IMR-90 (cell line): ENCODE measurements at regions not wholly inside any gene's neighbourhood (a gene's known extent, or its start where the extent isn't known, plus 50 kb on each side); places are given as distances from the start of the nearest gene placed in this dataset.
"Not testable (repeated sequence)": the region's sequence is repeated elsewhere in the genome, so short reads cannot be mapped to it uniquely, and the experiment has no call there.

Experiments
- ATAC-seq: fragments of 200-7000 bp; cut with Tn5 transposase; 2 replicates; pipeline ENCODE4 v1.9.1; 2020; ENCODE audit warnings: low read depth, mild to moderate bottlenecking, moderate library complexity
- BruUV-seq: library from RNA; stranded (reverse); fragments of 400-500 nt; replicated peaks from 2 replicates; lab custom pipeline; 2021; lab: Mats Ljungman, UMichigan
- CTCF ChIA-PET: fragments of 300-600 bp; formaldehyde crosslinking; extraction: SDS; loops from one replicate; lab custom pipeline; 2021; ENCODE audit warnings: antibody characterized with exemption; lab: Yijun Ruan, JAX
- POLR2A ChIA-PET: fragments of 300-600 bp; sonication (Branson Sonifier 250); formaldehyde crosslinking; loops from one replicate; lab custom pipeline; 2022; ENCODE audit warnings: antibody characterized with exemption; ENCODE audit not compliant: unreplicated experiment; lab: Charles Lee
- DNase-seq: peaks from one replicate; pipeline ENCODE4 v3.0.0; 2013
- H2AFZ ChIP-seq: replicated peaks from 2 replicates; pipeline ENCODE3; 2013; ENCODE audit warnings: low read length, mild to moderate bottlenecking; ENCODE audit not compliant: poor library complexity
- H2AK5ac ChIP-seq: 2 replicates; pipeline ENCODE4 v1.6.1; 2013; ENCODE audit warnings: low read depth, low read length, inconsistent platforms
- H2AK9ac ChIP-seq: replicated peaks from 2 replicates; pipeline ENCODE3; 2013; ENCODE audit warnings: mild to moderate bottlenecking, low read depth, low read length, moderate library complexity; ENCODE audit not compliant: poor library complexity
- H2BK120ac ChIP-seq: 2 replicates; pipeline ENCODE4 v1.6.1; 2013; ENCODE audit warnings: low read depth, low read length, inconsistent platforms
- H2BK15ac ChIP-seq: 3 replicates; pipeline ENCODE4 v1.6.1; 2013; ENCODE audit warnings: low read depth, low read length, inconsistent platforms
- H2BK20ac ChIP-seq: 2 replicates; pipeline ENCODE4 v1.6.1; 2013; ENCODE audit warnings: low read depth, mild to moderate bottlenecking, inconsistent platforms, low read length, moderate library complexity
- H2BK5ac ChIP-seq: 2 replicates; pipeline ENCODE4 v1.6.1; 2013; ENCODE audit warnings: mild to moderate bottlenecking, low read depth, low read length, inconsistent platforms; ENCODE audit not compliant: poor library complexity, severe bottlenecking
- H3K14ac ChIP-seq: replicated peaks from 2 replicates; pipeline ENCODE4 v1.6.1; 2013; ENCODE audit warnings: low read depth, low read length, inconsistent platforms
- H3K18ac ChIP-seq: 2 replicates; pipeline ENCODE4 v1.6.1; 2013; ENCODE audit warnings: low read depth, low read length, control low read depth
- H3K23ac ChIP-seq: 2 replicates; pipeline ENCODE4 v1.6.1; 2013; ENCODE audit warnings: low read depth, low read length, inconsistent platforms
- H3K27ac ChIP-seq: 2 replicates; pipeline ENCODE4 v1.5.1; 2013; ENCODE audit warnings: mild to moderate bottlenecking, control low read depth, low read length; ENCODE audit not compliant: insufficient read depth
- H3K27me3 ChIP-seq: 2 replicates; pipeline ENCODE4 v1.6.1; 2013; ENCODE audit warnings: low read length; ENCODE audit not compliant: control insufficient read depth, insufficient read depth
- H3K36me3 ChIP-seq: 2 replicates; pipeline ENCODE4 v1.6.1; 2013; ENCODE audit warnings: low read length, mixed read lengths; ENCODE audit not compliant: control insufficient read depth, insufficient read depth
- H3K4ac ChIP-seq: 2 replicates; pipeline ENCODE4 v1.6.1; 2013; ENCODE audit warnings: low read depth, low read length, inconsistent platforms
- H3K4me1 ChIP-seq: 2 replicates; pipeline ENCODE4 v1.6.1; 2013; ENCODE audit warnings: low read length, mixed read lengths; ENCODE audit not compliant: control insufficient read depth, insufficient read depth
- H3K4me2 ChIP-seq: 2 replicates; pipeline ENCODE4 v1.6.1; 2013; ENCODE audit warnings: low read depth, mild to moderate bottlenecking, control low read depth, low read length, moderate library complexity
- H3K4me3 ChIP-seq: 2 replicates; pipeline ENCODE4 v1.5.1; 2013; ENCODE audit warnings: low read depth, mild to moderate bottlenecking, control low read depth, low read length, moderate library complexity; ENCODE audit not compliant: insufficient read depth
- H3K56ac ChIP-seq: 2 replicates; pipeline ENCODE4 v1.6.1; 2013; ENCODE audit warnings: low read length, inconsistent platforms; ENCODE audit not compliant: insufficient read depth; ENCODE audit errors: extremely low read depth
- H3K79me1 ChIP-seq, 2 experiments: 2 replicates each; pipeline ENCODE4 v1.6.1; 2013; ENCODE audit warnings: low read length in 2 of 2, inconsistent platforms in 1 of 2, low read depth in 1 of 2
- H3K9ac ChIP-seq: 2 replicates; pipeline ENCODE4 v1.6.1; 2013; ENCODE audit warnings: low read depth, low read length, control low read depth
- H3K9me1 ChIP-seq: 2 replicates; pipeline ENCODE4 v1.6.1; 2013; ENCODE audit warnings: low read length, inconsistent platforms; ENCODE audit not compliant: insufficient read depth
- H3K9me3 ChIP-seq: 2 replicates; pipeline ENCODE4 v1.6.1; 2013; ENCODE audit warnings: low read length; ENCODE audit not compliant: control insufficient read depth, insufficient read depth
- H4K20me1 ChIP-seq: 2 replicates; pipeline ENCODE4 v1.6.1; 2013; ENCODE audit warnings: low read length, inconsistent platforms; ENCODE audit not compliant: insufficient read depth
- H4K5ac ChIP-seq: 2 replicates; pipeline ENCODE4 v1.6.1; 2013; ENCODE audit warnings: mild to moderate bottlenecking, low read depth, low read length, control low read depth
- H4K8ac ChIP-seq, 2 experiments: 2 replicates each; pipeline ENCODE4 v1.6.1; 2013; ENCODE audit warnings: low read depth in 2 of 2, low read length in 2 of 2, control low read depth in 1 of 2, inconsistent platforms in 1 of 2
- H4K91ac ChIP-seq: 2 replicates; pipeline ENCODE4 v1.6.1; 2013; ENCODE audit warnings: low read depth, low read length, inconsistent platforms; ENCODE audit not compliant: insufficient read depth
- CEBPB ChIP-seq: IDR thresholded peaks from 2 replicates; pipeline ENCODE4 v1.6.1; 2012; ENCODE audit warnings: low read depth, low read length, improper control_type of control experiment
- FOS ChIP-seq: fragments of 150-350 bp; IDR thresholded peaks from 2 replicates; pipeline ENCODE4 v1.6.1; 2016; ENCODE audit warnings: low read depth, low read length
- MAZ ChIP-seq: IDR thresholded peaks from 2 replicates; pipeline ENCODE4 v1.6.1; 2012; ENCODE audit warnings: low read depth, mild to moderate bottlenecking, low read length, improper control_type of control experiment, moderate library complexity, borderline replicate concordance
- NFE2L2 ChIP-seq: fragments of 150-350 bp; IDR thresholded peaks from 2 replicates; pipeline ENCODE4 v1.6.1; 2016; ENCODE audit warnings: low read depth, mild to moderate bottlenecking, low read length
- POLR2A ChIP-seq: IDR thresholded peaks from 2 replicates; pipeline ENCODE4 v1.6.1; 2012; ENCODE audit warnings: mild to moderate bottlenecking, low read depth, low read length
- RAD21 ChIP-seq: IDR thresholded peaks from 2 replicates; pipeline ENCODE4 v1.6.1; 2012; ENCODE audit warnings: low read length, improper control_type of control experiment
- RFX5 ChIP-seq: IDR thresholded peaks from 2 replicates; pipeline ENCODE4 v1.8.0; 2012; ENCODE audit warnings: low read depth, mild to moderate bottlenecking, low read length, moderate library complexity
- SMC3 ChIP-seq: fragments of 150-350 bp; IDR thresholded peaks from 2 replicates; pipeline ENCODE4 v1.6.1; 2016; ENCODE audit warnings: low read depth, mild to moderate bottlenecking, antibody characterized with exemption, low read length, moderate library complexity
- WGBS, 2 experiments: methylation state at CpG; one replicate each; pipeline versions ENCODE4 v1.1.5 to v1.1.7; 2013; ENCODE audit warnings: missing lambda C conversion rate in 2 of 2; ENCODE audit not compliant: insufficient read length in 1 of 2; ENCODE audit errors: extremely low coverage in 2 of 2; 5-methylcytosine and 5-hydroxymethylcytosine counted together
- dilution Hi-C: fragments of 300-500 bp; cut with HindIII; formaldehyde crosslinking; loops from one replicate; pipeline ENCODE4 v1.14.3; 2018; ENCODE audit warnings: low sequenced_read_pairs; ENCODE audit not compliant: unreplicated experiment
- in situ Hi-C: fragments of 300-500 bp; cut with MboI; formaldehyde crosslinking; loops from 3 replicates; pipeline ENCODE4 v1.14.3; 2019; ENCODE audit warnings: low sequenced_read_pairs, inconsistent platforms, mixed read lengths
- intact Hi-C: fragments of 100-400 bp; cut with micrococcal nuclease; formaldehyde crosslinking; loops from 2 replicates; pipeline ENCODE4 v1.10.0; 2022
- TF ChIP-seq, protein P1 (sequence below): conservative IDR thresholded peaks from 2 replicates; pipeline ENCODE4 v1.5.1; 2012; ENCODE audit warnings: mild to moderate bottlenecking, low read depth, low read length, improper control_type of control experiment

DNA sequence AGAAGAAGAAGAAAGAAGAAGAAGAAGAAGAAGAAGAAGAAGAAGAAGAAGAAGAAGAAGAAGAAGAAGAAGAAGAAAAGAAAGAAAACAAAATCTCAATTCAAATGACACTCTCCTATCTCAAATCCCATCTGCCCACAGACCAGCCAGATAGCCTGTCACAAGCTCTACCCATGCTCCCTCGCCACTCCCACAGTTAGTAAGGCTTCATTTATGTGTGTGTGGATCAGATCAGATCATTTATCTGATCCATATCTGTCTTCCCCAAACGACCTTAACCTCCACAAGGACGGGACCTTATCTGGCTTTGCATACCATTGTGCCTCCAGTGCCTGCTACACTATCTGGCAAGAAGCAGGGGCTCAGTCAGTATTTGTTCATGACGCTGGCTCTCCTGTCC is 81.9 kb upstream of the RREB1 start:
- H2AK9ac ChIP-seq: no peak overlapping the region
- H2BK120ac ChIP-seq: no peak overlapping the region
- no peaks in the 10 kb centered on the region for H3K9me3 ChIP-seq
- H2BK15ac ChIP-seq: no peak overlapping the region
- H3K4me3 ChIP-seq: no peak overlapping the region
- intact Hi-C loops: no loop called here
- H3K9ac ChIP-seq: no peak overlapping the region
- H3K23ac ChIP-seq: no peak overlapping the region
- H4K20me1 ChIP-seq: no peaks in the 10 kb centered on the region
- H3K4ac ChIP-seq: no peak overlapping the region
- POLR2A ChIA-PET: no interaction called here
- H4K5ac ChIP-seq: no peak overlapping the region
- H2AFZ ChIP-seq: no peak overlapping the region
- H2BK20ac ChIP-seq: no peak overlapping the region
- H3K27me3 ChIP-seq: peaks cover 3% of the 10 kb centered on the region
- TF ChIP-seq RAD21: no peak
- no peak for TF ChIP-seq SMC3
- no peak for TF ChIP-seq FOS
- no peak for TF ChIP-seq NFE2L2
- TF ChIP-seq, protein P1, sequence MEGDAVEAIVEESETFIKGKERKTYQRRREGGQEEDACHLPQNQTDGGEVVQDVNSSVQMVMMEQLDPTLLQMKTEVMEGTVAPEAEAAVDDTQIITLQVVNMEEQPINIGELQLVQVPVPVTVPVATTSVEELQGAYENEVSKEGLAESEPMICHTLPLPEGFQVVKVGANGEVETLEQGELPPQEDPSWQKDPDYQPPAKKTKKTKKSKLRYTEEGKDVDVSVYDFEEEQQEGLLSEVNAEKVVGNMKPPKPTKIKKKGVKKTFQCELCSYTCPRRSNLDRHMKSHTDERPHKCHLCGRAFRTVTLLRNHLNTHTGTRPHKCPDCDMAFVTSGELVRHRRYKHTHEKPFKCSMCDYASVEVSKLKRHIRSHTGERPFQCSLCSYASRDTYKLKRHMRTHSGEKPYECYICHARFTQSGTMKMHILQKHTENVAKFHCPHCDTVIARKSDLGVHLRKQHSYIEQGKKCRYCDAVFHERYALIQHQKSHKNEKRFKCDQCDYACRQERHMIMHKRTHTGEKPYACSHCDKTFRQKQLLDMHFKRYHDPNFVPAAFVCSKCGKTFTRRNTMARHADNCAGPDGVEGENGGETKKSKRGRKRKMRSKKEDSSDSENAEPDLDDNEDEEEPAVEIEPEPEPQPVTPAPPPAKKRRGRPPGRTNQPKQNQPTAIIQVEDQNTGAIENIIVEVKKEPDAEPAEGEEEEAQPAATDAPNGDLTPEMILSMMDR: no peak
- TF ChIP-seq RFX5: no peak
- TF ChIP-seq CEBPB: no peak
- no peak for TF ChIP-seq MAZ
- no peak for TF ChIP-seq POLR2A
- no peaks in the 10 kb centered on the region for H3K4me1 ChIP-seq
- no peak overlapping the region for H3K14ac ChIP-seq
- H3K9me1 ChIP-seq: no peaks in the 10 kb centered on the region
- dilution Hi-C loops: no loop called here
- no TSS peak for BruUV-seq
- in situ Hi-C loops: no loop called here
- H2AK5ac ChIP-seq: no peak overlapping the region
- no peak overlapping the region for H3K56ac ChIP-seq
- H3K79me1 ChIP-seq: no peaks in the 10 kb centered on the region
- 60% methylated on average over 1 of the region's 4 CpGs; no CpG with 5 or more reads in 1 of the 2 experiments for WGBS, 2 experiments
- no peak overlapping the region for H3K27ac ChIP-seq
- H2BK5ac ChIP-seq: no peak overlapping the region
- H3K36me3 ChIP-seq: no peaks in the 10 kb centered on the region
- no peak overlapping the region for H3K4me2 ChIP-seq
- no peak overlapping the region for H4K8ac ChIP-seq
- DNase-seq (no peak), ATAC-seq (no peak)
- CTCF ChIA-PET: no interaction called here
- no peak overlapping the region for H3K18ac ChIP-seq
- no peak overlapping the region for H4K91ac ChIP-seq

DNA sequence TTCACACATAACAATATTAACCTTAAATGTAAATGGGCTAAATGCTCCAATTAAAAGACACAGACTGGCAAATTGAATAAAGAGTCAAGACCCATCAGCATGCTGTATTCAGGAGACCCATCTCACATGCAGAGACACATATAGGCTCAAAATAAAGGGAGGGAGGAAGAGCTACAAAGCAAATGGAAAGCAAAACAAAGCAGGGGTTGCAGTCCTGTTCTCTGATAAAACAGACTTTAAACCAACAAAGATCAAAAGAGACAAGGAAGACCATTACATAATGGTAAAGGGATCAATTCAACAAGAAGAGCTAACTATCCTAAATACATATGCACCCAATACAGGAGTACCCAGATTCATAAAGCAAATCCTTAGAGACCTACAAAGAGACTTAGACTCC is 78.8 kb upstream of the RREB1 start:
- H3K27me3 ChIP-seq: peaks cover 10% of the 10 kb centered on the region
- H3K9me3 ChIP-seq, H3K79me1 ChIP-seq, BruUV-seq, ATAC-seq, CTCF ChIA-PET, DNase-seq, H3K18ac ChIP-seq, H3K9ac ChIP-seq, H4K8ac ChIP-seq, H3K27ac ChIP-seq, dilution Hi-C loops, H3K4me3 ChIP-seq, H3K23ac ChIP-seq, H2AK5ac ChIP-seq, in situ Hi-C loops, intact Hi-C loops, H3K56ac ChIP-seq, H4K20me1 ChIP-seq, H3K9me1 ChIP-seq, POLR2A ChIA-PET, H2BK20ac ChIP-seq, H2AK9ac ChIP-seq, H2BK120ac ChIP-seq, H3K14ac ChIP-seq, H3K4me2 ChIP-seq, H2BK15ac ChIP-seq, H2BK5ac ChIP-seq, H3K4me1 ChIP-seq, H2AFZ ChIP-seq, H3K36me3 ChIP-seq, H4K91ac ChIP-seq, H4K5ac ChIP-seq, H3K4ac ChIP-seq: not testable (repeated sequence)
